ENCODE measurements at regions not wholly inside any gene's neighbourhood (a gene's known extent, or its start where the extent isn't known, plus 50 kb on each side); places are given as distances from the start of the nearest gene placed in this dataset.
"Not testable (repeated sequence)": the region's sequence is repeated elsewhere in the genome, so short reads cannot be mapped to it uniquely, and the experiment has no call there.

DNA sequence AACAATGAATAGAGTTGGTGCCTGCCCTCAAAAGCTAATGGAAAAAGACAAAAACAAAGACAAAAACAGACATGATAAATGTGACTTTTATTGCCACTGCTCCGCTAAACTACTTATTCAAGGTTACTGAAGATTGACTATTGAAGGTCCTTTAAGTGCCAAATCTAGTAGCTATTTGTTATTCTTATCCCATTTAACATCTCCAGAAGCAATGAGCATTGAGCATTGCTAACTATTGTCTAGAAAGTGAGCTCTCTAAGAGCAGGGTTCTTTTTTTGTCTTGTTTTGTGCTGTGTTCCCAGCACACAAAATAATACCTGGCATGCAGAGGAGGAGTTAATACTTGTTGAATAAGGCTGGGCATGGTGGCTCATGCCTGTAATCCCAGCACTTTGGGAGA lies 95.4 kb upstream of the SFRP2 start:
- TF ChIP-seq CTCF (IDR thresholded peaks at IDR 0.05; ENCODE audit: borderline replicate concordance, control extremely low read depth, extremely low read depth, insufficient read depth, missing control alignments): no peak
- in situ Hi-C loops (cut with MboI; ENCODE audit: low sequenced_read_pairs, unreplicated experiment): no loop called here
- DNase-seq (ENCODE audit: low spot score): no peak

DNA sequence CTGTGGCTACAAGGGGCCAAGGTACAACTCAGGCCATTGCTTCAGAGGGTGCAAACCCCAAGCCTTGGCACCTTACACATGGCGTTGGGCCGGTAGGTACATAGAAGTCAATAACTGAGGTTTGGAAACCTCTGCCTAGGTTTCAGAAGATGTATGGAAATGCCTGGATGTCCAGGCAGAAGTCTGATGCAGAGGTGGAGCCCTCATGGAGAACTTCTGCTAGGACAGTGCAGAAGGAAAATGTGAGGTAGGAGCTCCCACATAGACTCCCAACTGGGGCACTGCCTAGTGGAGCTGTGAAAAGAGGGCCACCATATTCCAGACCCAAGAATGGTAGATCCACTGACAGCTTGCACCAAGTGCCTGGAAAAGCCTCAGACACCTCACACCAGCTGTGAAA lies 92.1 kb upstream of the SFRP2 start:
- no peak for TF ChIP-seq CTCF (IDR thresholded peaks at IDR 0.05; ENCODE audit: borderline replicate concordance, control extremely low read depth, extremely low read depth, insufficient read depth, missing control alignments)
- DNase-seq (ENCODE audit: low spot score): no peak
- in situ Hi-C loops (cut with MboI; ENCODE audit: low sequenced_read_pairs, unreplicated experiment): no loop called here

GRCh38 chr4:153877898-153878297 lies 89.0 kb upstream of the SFRP2 start:
- in situ Hi-C loops (cut with MboI; ENCODE audit: low sequenced_read_pairs, unreplicated experiment): no loop called here

DNA sequence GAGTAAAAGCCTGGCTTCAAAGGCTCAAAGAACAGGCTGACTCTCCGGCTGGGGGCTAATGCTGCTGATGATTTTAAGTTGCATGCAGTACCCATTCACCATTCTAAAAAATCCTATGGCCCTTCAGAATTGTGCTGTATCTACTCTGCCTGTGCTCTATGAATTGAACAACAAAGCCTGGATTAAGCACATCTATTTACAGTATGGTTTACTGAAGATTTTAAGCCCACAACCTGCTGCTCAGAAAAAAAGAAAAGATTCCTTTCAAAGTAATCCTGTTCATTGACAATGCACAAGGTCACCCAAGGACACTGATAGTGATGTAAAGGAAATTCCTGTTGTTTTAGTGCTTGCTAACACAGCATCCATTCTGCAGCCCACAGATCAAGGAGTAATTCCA lies 84.9 kb upstream of the SFRP2 start:
- no peak for TF ChIP-seq CTCF (IDR thresholded peaks at IDR 0.05; ENCODE audit: borderline replicate concordance, control extremely low read depth, extremely low read depth, insufficient read depth, missing control alignments)
- no peak for DNase-seq (ENCODE audit: low spot score)
- in situ Hi-C loops (cut with MboI; ENCODE audit: low sequenced_read_pairs, unreplicated experiment): no loop called here

More at GRCh38 chr4:153877898-153878297, 89.0 kb upstream of the SFRP2 start:
- DNase-seq (ENCODE audit: low spot score): no peak
- TF ChIP-seq CTCF (IDR thresholded peaks at IDR 0.05; ENCODE audit: borderline replicate concordance, control extremely low read depth, extremely low read depth, insufficient read depth, missing control alignments): no peak

DNA sequence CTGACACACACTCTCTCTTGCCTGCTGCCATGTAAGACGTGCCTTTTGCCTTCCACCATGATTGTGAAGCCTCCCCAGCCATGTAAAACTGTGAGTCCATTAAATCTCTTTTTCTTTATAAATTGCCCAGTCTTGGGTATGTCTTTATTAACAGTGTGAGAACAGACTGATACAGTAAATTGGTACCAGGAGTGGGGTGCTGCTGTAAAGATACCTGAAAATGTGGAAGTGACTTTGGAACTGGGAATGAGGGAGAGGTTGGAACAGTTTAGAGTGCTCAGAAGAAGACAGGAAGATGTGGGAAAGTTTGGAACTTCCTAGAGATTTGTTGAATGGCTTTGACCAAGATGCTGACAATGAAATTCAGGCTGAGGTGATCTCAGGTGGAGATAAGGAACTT lies 77.9 kb upstream of the SFRP2 start:
- in situ Hi-C loops (cut with MboI; ENCODE audit: low sequenced_read_pairs, unreplicated experiment): not testable (repeated sequence)

GRCh38 chr4:153852501-153852900 lies 63.6 kb upstream of the SFRP2 start:
- no peak for DNase-seq (ENCODE audit: low spot score)
- in situ Hi-C loops (cut with MboI; ENCODE audit: low sequenced_read_pairs, unreplicated experiment): no loop called here

More for the DNA sequence above, 77.9 kb upstream of the SFRP2 start:
- not testable (repeated sequence) for DNase-seq (ENCODE audit: low spot score)

More at GRCh38 chr4:153852501-153852900, 63.6 kb upstream of the SFRP2 start:
- no peak for TF ChIP-seq CTCF (IDR thresholded peaks at IDR 0.05; ENCODE audit: borderline replicate concordance, control extremely low read depth, extremely low read depth, insufficient read depth, missing control alignments)

Measured in GM13976 (cell line).